Subcutaneous abdominal adipose tissue (tissue), 5 donors: ENCODE measurements at regions not wholly inside any gene's neighbourhood (a gene's known extent, or its start where the extent isn't known, plus 50 kb on each side); places are given as distances from the start of the nearest gene placed in this dataset.
"Not testable (repeated sequence)": the region's sequence is repeated elsewhere in the genome, so short reads cannot be mapped to it uniquely, and the experiment has no call there.

ENCODE experiments used
- H3K27ac ChIP-seq: one replicate; pipeline ENCODE4 v1.7.0; 2013; ENCODE audit warnings: low read depth, mild to moderate bottlenecking, inconsistent platforms, low read length, moderate library complexity
- H3K27me3 ChIP-seq, 5 donors: one replicate each; pipeline ENCODE4 v1.7.0; 2013; ENCODE audit warnings: low read length in 5 of 5, inconsistent platforms in 1 of 5; ENCODE audit not compliant: control insufficient read depth in 5 of 5, insufficient read depth in 4 of 5
- H3K36me3 ChIP-seq, 5 donors: one replicate each; pipeline ENCODE4 v1.7.0; 2013; ENCODE audit warnings: low read length in 5 of 5; ENCODE audit not compliant: control insufficient read depth in 5 of 5, insufficient read depth in 5 of 5
- H3K4me1 ChIP-seq, 5 donors: one replicate each; pipeline ENCODE4 v1.7.0; 2013; ENCODE audit warnings: low read length in 5 of 5, mild to moderate bottlenecking in 3 of 5, moderate library complexity in 1 of 5; ENCODE audit not compliant: control insufficient read depth in 5 of 5, insufficient read depth in 5 of 5
- H3K4me3 ChIP-seq, 5 donors: one replicate each; pipeline ENCODE4 v1.7.0; 2013; ENCODE audit warnings: low read length in 5 of 5, low read depth in 1 of 5
- H3K9ac ChIP-seq, 5 donors: one replicate each; pipeline ENCODE4 v1.7.0; 2013; ENCODE audit warnings: low read length in 5 of 5, mild to moderate bottlenecking in 4 of 5, moderate library complexity in 3 of 5
- H3K9me3 ChIP-seq, 5 donors: one replicate each; pipeline ENCODE4 v1.7.0; 2013; ENCODE audit warnings: low read length in 5 of 5; ENCODE audit not compliant: control insufficient read depth in 5 of 5
- donor health status: healthy.
- donor health status: healthy.
- donor health status: healthy.
- donor health status: healthy.
- donor health status: healthy.

- H3K27me3 ChIP-seq, H3K36me3 ChIP-seq, H3K4me3 ChIP-seq, H3K4me1 ChIP-seq, H3K9me3 ChIP-seq, H3K27ac ChIP-seq, H3K9ac ChIP-seq: not testable (repeated sequence)
These were observed 1471.4 kb downstream of the RAPGEF2 start for GRCh38 chr4:160574272-160574671.

- Histone ChIP-seq H3K9ac (no peak overlapping the region), H3K4me3 (no peak overlapping the region), H3K27ac (no peak overlapping the region), H3K27me3 (no peaks in the 10 kb centered on the region), H3K36me3 (no peaks in the 10 kb centered on the region), H3K4me1 (no peaks in the 10 kb centered on the region), H3K9me3 (no peaks in the 10 kb centered on the region)
These were observed 1477.7 kb downstream of the RAPGEF2 start for GRCh38 chr4:160580581-160580980.

- H3K9me3 ChIP-seq = no peaks in the 10 kb centered on the region
- H3K27me3 ChIP-seq = no peaks in the 10 kb centered on the region
- H3K4me1 ChIP-seq = no peaks in the 10 kb centered on the region
- no peaks in the 10 kb centered on the region for H3K36me3 ChIP-seq
- H3K9ac ChIP-seq = no peak overlapping the region
- H3K27ac ChIP-seq = no peak overlapping the region
- no peak overlapping the region for H3K4me3 ChIP-seq
These were observed 1489.4 kb downstream of the RAPGEF2 start for GRCh38 chr4:160592258-160592657.

GRCh38 chr4:160595646-160596045 lies 1492.8 kb downstream of the RAPGEF2 start:
- H3K27me3 ChIP-seq = no peaks in the 10 kb centered on the region
- H3K4me3 ChIP-seq = no peak overlapping the region
- no peaks in the 10 kb centered on the region for H3K36me3 ChIP-seq
- H3K4me1 ChIP-seq = no peaks in the 10 kb centered on the region
- H3K9me3 ChIP-seq = no peaks in the 10 kb centered on the region
- no peak overlapping the region for H3K9ac ChIP-seq
- no peak overlapping the region for H3K27ac ChIP-seq

- no peak overlapping the region for H3K9ac ChIP-seq
- H3K27me3 ChIP-seq = no peaks in the 10 kb centered on the region
- H3K4me1 ChIP-seq = no peaks in the 10 kb centered on the region
- H3K9me3 ChIP-seq = no peaks in the 10 kb centered on the region
- no peak overlapping the region for H3K27ac ChIP-seq
- H3K4me3 ChIP-seq = no peak overlapping the region
- no peaks in the 10 kb centered on the region for H3K36me3 ChIP-seq
These were observed 1501.7 kb downstream of the RAPGEF2 start for GRCh38 chr4:160604541-160604940.

GRCh38 chr4:160611181-160611580 lies 1508.3 kb downstream of the RAPGEF2 start:
- Histone ChIP-seq H3K27ac (no peak overlapping the region), H3K9me3 (no peaks in the 10 kb centered on the region), H3K36me3 (no peaks in the 10 kb centered on the region), H3K27me3 (no peaks in the 10 kb centered on the region), H3K4me1 (no peaks in the 10 kb centered on the region), H3K4me3 (no peak overlapping the region), H3K9ac (no peak overlapping the region)

- Histone ChIP-seq H3K9ac (no peak overlapping the region), H3K4me3 (no peak overlapping the region), H3K9me3 (peaks cover 0 to 9% (median 0%) of the 10 kb centered on the region in 5 donors), H3K27ac (no peak overlapping the region), H3K4me1 (no peaks in the 10 kb centered on the region), H3K27me3 (no peaks in the 10 kb centered on the region), H3K36me3 (no peaks in the 10 kb centered on the region)
These were observed 1528.2 kb downstream of the RAPGEF2 start for GRCh38 chr4:160631044-160631443.

GRCh38 chr4:160652790-160653189 lies 1511.0 kb downstream of the FSTL5 start:
- no peaks in the 10 kb centered on the region for H3K4me1 ChIP-seq
- no peaks in the 10 kb centered on the region for H3K36me3 ChIP-seq
- H3K4me3 ChIP-seq = no peak overlapping the region
- H3K9me3 ChIP-seq = no peaks in the 10 kb centered on the region
- H3K9ac ChIP-seq = no peak overlapping the region
- H3K27ac ChIP-seq = no peak overlapping the region
- H3K27me3 ChIP-seq = no peaks in the 10 kb centered on the region

GRCh38 chr4:160675550-160675949 lies 1488.2 kb downstream of the FSTL5 start:
- Histone ChIP-seq H3K4me3 (no peak overlapping the region), H3K27ac (no peak overlapping the region), H3K9ac (no peak overlapping the region), H3K27me3 (no peaks in the 10 kb centered on the region), H3K4me1 (no peaks in the 10 kb centered on the region), H3K9me3 (no peaks in the 10 kb centered on the region), H3K36me3 (no peaks in the 10 kb centered on the region)

GRCh38 chr4:160685729-160686128 lies 1478.1 kb downstream of the FSTL5 start:
- Histone ChIP-seq H3K27me3 (peaks cover 0 to 3% (median 0%) of the 10 kb centered on the region in 5 donors), H3K4me3 (no peak overlapping the region), H3K9ac (no peak overlapping the region), H3K36me3 (no peaks in the 10 kb centered on the region), H3K4me1 (no peaks in the 10 kb centered on the region), H3K9me3 (peaks cover 0 to 9% (median 3%) of the 10 kb centered on the region in 5 donors), H3K27ac (no peak overlapping the region)

GRCh38 chr4:160701671-160702070 lies 1462.1 kb downstream of the FSTL5 start:
- H3K27ac ChIP-seq = no peak overlapping the region
- H3K9ac ChIP-seq = no peak overlapping the region
- no peaks in the 10 kb centered on the region for H3K36me3 ChIP-seq
- H3K4me1 ChIP-seq = no peaks in the 10 kb centered on the region
- H3K9me3 ChIP-seq = no peaks in the 10 kb centered on the region
- no peak overlapping the region for H3K4me3 ChIP-seq
- H3K27me3 ChIP-seq = no peaks in the 10 kb centered on the region
